Esophagus muscularis mucosa (tissue), 3 donors: ENCODE measurements at regions not wholly inside any gene's neighbourhood (a gene's known extent, or its start where the extent isn't known, plus 50 kb on each side); places are given as distances from the start of the nearest gene placed in this dataset.

Experiments used
- CTCF ChIP-seq, 3 experiments: fragments of 200-600 bp in 2 of 3; fragments of 450-650 bp in 1 of 3; sonication (generic) in 2 of 3; IDR thresholded peaks; one replicate each; pipeline ENCODE4 v1.5.1; 2017 to 2019; ENCODE audit warnings: antibody characterized with exemption in 3 of 3, mild to moderate bottlenecking in 2 of 3, moderate library complexity in 1 of 3
- POLR2A ChIP-seq: fragments of 450-650 bp; IDR thresholded peaks from one replicate; pipeline ENCODE4 v1.6.1; 2017; ENCODE audit warnings: antibody characterized with exemption, moderate library complexity, mild to moderate bottlenecking, low read depth

GRCh38 chr16:63530974-63531373 lies 1494.7 kb upstream of the CDH8 start:
- TF ChIP-seq CTCF (IDR thresholded peaks at IDR 0.05), result no peak
- no peak for TF ChIP-seq POLR2A
